KMS-11 (cell line): ENCODE measurements at regions not wholly inside any gene's neighbourhood (a gene's known extent, or its start where the extent isn't known, plus 50 kb on each side); places are given as distances from the start of the nearest gene placed in this dataset.

Experiments
- H2AFZ ChIP-seq: fragments of 200-600 bp; sonication (generic); 2 replicates; pipeline ENCODE4 v1.6.1; 2016; ENCODE audit warnings: antibody characterized with exemption, mixed run types, low read depth
- H3K27ac ChIP-seq: fragments of 200-600 bp; sonication (generic); 2 replicates; pipeline ENCODE4 v1.6.1; 2016; ENCODE audit warnings: mild to moderate bottlenecking, mixed run types
- H3K27me3 ChIP-seq: fragments of 200-600 bp; sonication (generic); 2 replicates; pipeline ENCODE4 v1.6.1; 2017; ENCODE audit warnings: mild to moderate bottlenecking, low read depth, mixed run types, moderate library complexity; ENCODE audit not compliant: insufficient read depth
- H3K36me3 ChIP-seq: fragments of 200-600 bp; sonication (generic); 2 replicates; pipeline ENCODE4 v1.6.1; 2017; ENCODE audit warnings: mild to moderate bottlenecking, mixed run types; ENCODE audit not compliant: insufficient read depth
- H3K4me1 ChIP-seq: fragments of 200-600 bp; sonication (generic); 2 replicates; pipeline ENCODE4 v1.6.1; 2016; ENCODE audit warnings: mild to moderate bottlenecking, low read depth, mixed run types; ENCODE audit not compliant: poor library complexity, severe bottlenecking
- H3K4me2 ChIP-seq: fragments of 200-600 bp; sonication (generic); 2 replicates; pipeline ENCODE4 v1.7.0; 2016; ENCODE audit warnings: mild to moderate bottlenecking, mixed run types
- H3K4me3 ChIP-seq: fragments of 200-600 bp; sonication (generic); IDR thresholded peaks from 2 replicates; pipeline ENCODE4 v1.6.1; 2017; ENCODE audit warnings: low read depth, low read length, mixed read lengths; ENCODE audit not compliant: insufficient read depth
- H3K79me2 ChIP-seq: fragments of 200-600 bp; sonication (generic); 2 replicates; pipeline ENCODE4 v1.6.1; 2016; ENCODE audit warnings: low read depth, mixed run types; ENCODE audit not compliant: insufficient read depth
- H3K9ac ChIP-seq: fragments of 200-600 bp; sonication (generic); 2 replicates; pipeline ENCODE4 v1.6.1; 2016; ENCODE audit warnings: mild to moderate bottlenecking, mixed run types
- H4K20me1 ChIP-seq: fragments of 200-600 bp; sonication (generic); 2 replicates; pipeline ENCODE4 v1.6.1; 2016; ENCODE audit warnings: mild to moderate bottlenecking, mixed run types; ENCODE audit not compliant: insufficient read depth
- CTCF ChIP-seq: fragments of 200-600 bp; sonication (generic); conservative IDR thresholded peaks from 2 replicates; pipeline ENCODE4 v1.6.1; 2017; ENCODE audit warnings: low read depth, mild to moderate bottlenecking, antibody characterized with exemption, low read length, moderate library complexity, mixed read lengths

GRCh38 chr15:46389739-46390138, 754.9 kb downstream of the SQOR start:
- Histone ChIP-seq H2AFZ (no peak overlapping the region), H3K79me2 (no peaks in the 10 kb centered on the region), H3K27ac (no peak overlapping the region), H3K4me3 (no peak overlapping the region), H3K27me3 (no peaks in the 10 kb centered on the region), H3K36me3 (no peaks in the 10 kb centered on the region), H4K20me1 (no peaks in the 10 kb centered on the region), H3K4me2 (no peak overlapping the region), H3K4me1 (no peaks in the 10 kb centered on the region), H3K9ac (no peak overlapping the region)
- TF ChIP-seq CTCF, result no peak

- Histone ChIP-seq H3K4me1 (no peaks in the 10 kb centered on the region), H4K20me1 (no peaks in the 10 kb centered on the region), H3K9ac (no peak overlapping the region), H3K27ac (no peak overlapping the region), H3K4me2 (no peak overlapping the region), H3K27me3 (no peaks in the 10 kb centered on the region), H3K4me3 (no peak overlapping the region), H3K79me2 (no peaks in the 10 kb centered on the region), H2AFZ (no peak overlapping the region), H3K36me3 (no peaks in the 10 kb centered on the region)
- no peak for TF ChIP-seq CTCF
These were observed 759.6 kb downstream of the SQOR start for GRCh38 chr15:46394463-46394862.

GRCh38 chr15:46408312-46408711, 773.5 kb downstream of the SQOR start:
- Histone ChIP-seq H3K9ac (no peak overlapping the region), H3K36me3 (no peaks in the 10 kb centered on the region), H3K4me2 (no peak overlapping the region), H3K27ac (no peak overlapping the region), H3K79me2 (no peaks in the 10 kb centered on the region), H2AFZ (no peak overlapping the region), H4K20me1 (no peaks in the 10 kb centered on the region), H3K4me3 (no peak overlapping the region), H3K4me1 (peaks cover 13% of the 10 kb centered on the region), H3K27me3 (no peaks in the 10 kb centered on the region)
- TF ChIP-seq CTCF, result no peak

GRCh38 chr15:46409841-46410301, 775.0 kb downstream of the SQOR start:
- no peak overlapping the region for H2AFZ ChIP-seq
- no peak overlapping the region for H3K27ac ChIP-seq
- no peak overlapping the region for H3K4me2 ChIP-seq
- no peak overlapping the region for H3K9ac ChIP-seq
- H3K4me1 ChIP-seq, result peaks cover 19% of the 10 kb centered on the region
- TF ChIP-seq CTCF, result no peak
- no peaks in the 10 kb centered on the region for H4K20me1 ChIP-seq
- H3K27me3 ChIP-seq, result no peaks in the 10 kb centered on the region
- H3K79me2 ChIP-seq, result no peaks in the 10 kb centered on the region
- H3K4me3 ChIP-seq, result no peak overlapping the region
- H3K36me3 ChIP-seq, result no peaks in the 10 kb centered on the region

- H3K79me2 ChIP-seq, result no peaks in the 10 kb centered on the region
- H3K4me3 ChIP-seq, result no peak overlapping the region
- H3K27ac ChIP-seq, result no peak overlapping the region
- H3K4me2 ChIP-seq, result no peak overlapping the region
- H4K20me1 ChIP-seq, result no peaks in the 10 kb centered on the region
- no peaks in the 10 kb centered on the region for H3K27me3 ChIP-seq
- peaks cover 19% of the 10 kb centered on the region for H3K4me1 ChIP-seq
- TF ChIP-seq CTCF, result no peak
- H3K9ac ChIP-seq, result no peak overlapping the region
- no peak overlapping the region for H2AFZ ChIP-seq
- no peaks in the 10 kb centered on the region for H3K36me3 ChIP-seq
These were observed 775.9 kb downstream of the SQOR start for GRCh38 chr15:46410705-46411104.
